Spleen (tissue), 11 donors: ENCODE measurements at regions not wholly inside any gene's neighbourhood (a gene's known extent, or its start where the extent isn't known, plus 50 kb on each side); places are given as distances from the start of the nearest gene placed in this dataset.
A peak's percentile ranks its signal among the peaks of the same experiment; 100 is the strongest.

Experiments used
- DNase-seq: peaks from one replicate; pipeline ENCODE4 v3.0.0-alpha.2; 2020
- H3K27ac ChIP-seq, 8 donors: fragments of 200-600 bp; sonication (generic) in 7 of 8; 1 replicate in 4 of 8; 2 replicates in 4 of 8; pipeline versions ENCODE4 v1.5.0 to v1.8.0; 2016 to 2021; ENCODE audit warnings: inconsistent platforms in 4 of 8, mild to moderate bottlenecking in 4 of 8, moderate library complexity in 1 of 8
- H3K27me3 ChIP-seq, 7 donors: fragments of 200-600 bp; sonication (generic) in 6 of 7; replicated peaks in 1 of 7; 1 replicate in 4 of 7; 2 replicates in 3 of 7; pipeline versions ENCODE4 v1.5.0 to v1.8.0; 2016 to 2021; ENCODE audit warnings: inconsistent platforms in 3 of 7, mild to moderate bottlenecking in 1 of 7
- H3K36me3 ChIP-seq, 6 donors: fragments of 200-600 bp; sonication (generic) in 5 of 6; 1 replicate in 4 of 6; 2 replicates in 2 of 6; pipeline versions ENCODE4 v1.5.0 to v1.8.0; 2016 to 2021; ENCODE audit warnings: inconsistent platforms in 2 of 6
- H3K4me1 ChIP-seq, 6 donors: fragments of 200-600 bp; sonication (generic) in 5 of 6; 1 replicate in 3 of 6; 2 replicates in 3 of 6; pipeline versions ENCODE4 v1.5.0 to v1.8.0; 2016 to 2021; ENCODE audit warnings: inconsistent platforms in 3 of 6
- H3K4me3 ChIP-seq, 8 donors: fragments of 200-600 bp; sonication (generic) in 7 of 8; 1 replicate in 4 of 8; 2 replicates in 4 of 8; pipeline versions ENCODE4 v1.5.0 to v1.8.0; 2016 to 2021; ENCODE audit warnings: inconsistent platforms in 4 of 8, mild to moderate bottlenecking in 4 of 8, moderate library complexity in 2 of 8
- H3K9me3 ChIP-seq, 8 donors: fragments of 200-600 bp; sonication (generic) in 7 of 8; 1 replicate in 4 of 8; 2 replicates in 4 of 8; pipeline versions ENCODE4 v1.5.0 to v1.8.0; 2016 to 2021; ENCODE audit warnings: inconsistent platforms in 4 of 8
- CTCF ChIP-seq, 11 experiments: fragments of 200-600 bp in 7 of 11; fragments of 450-650 bp in 4 of 11; sonication (generic) in 4 of 11; IDR thresholded peaks in 8 of 11; conservative IDR thresholded peaks in 3 of 11; 1 replicate in 7 of 11; 2 replicates in 4 of 11; pipeline versions ENCODE4 v1.4.0 to v1.8.0; 2016 to 2021; ENCODE audit warnings: antibody characterized with exemption in 11 of 11, inconsistent platforms in 4 of 11, mild to moderate bottlenecking in 1 of 11
- POLR2A ChIP-seq, 3 donors: fragments of 450-650 bp; IDR thresholded peaks; one replicate each; pipeline ENCODE4 v1.5.1; 2017; ENCODE audit warnings: antibody characterized with exemption in 3 of 3, mild to moderate bottlenecking in 1 of 3
- POLR2AphosphoS5 ChIP-seq, 3 donors: sonication (generic); formaldehyde crosslinking; IDR thresholded peaks; one replicate each; pipeline ENCODE4 v1.5.1; 2017; ENCODE audit warnings: antibody characterized with exemption in 3 of 3
- WGBS, 5 donors: extraction: QIAGEN DNeasy Blood & Tissue Kit in 3 of 5; methylation state at CpG; one replicate each; pipeline versions ENCODE4 v1.1.5 to v1.1.7; 2013 to 2018; 5-methylcytosine and 5-hydroxymethylcytosine counted together
- intact Hi-C: fragments of 100-400 bp; cut with DNase I; formaldehyde crosslinking; loops from one replicate; pipeline ENCODE4 v1.15.0; 2023; ENCODE audit warnings: low total_unique reads
- donor health status: healthy with polysubstance abuse.
- donor health status: DM: no; HTN: no; CAD: no; lungs with moderate emphysema.
- donor health status: DM: no; HTN: no; CAD: no.
- donor health status: Bipolar disorder and iron deficiency.
- donor health status: healthy.
- donor health status: DM: no; HTN: no; CAD: no.
- donor health status: DM: yes; HTN: yes; CAD: no.

- peak overlapping the region in 5 of 8 donors; percentile 6 to 67 (median 57) for H3K27ac ChIP-seq
- intact Hi-C loops = no loop called here
- 59 to 79% (median 73%) methylated on average over 2 of the region's 2 CpGs for WGBS, 5 donors
These were observed 63.1 kb downstream of the FZD1 start for GRCh38 chr7:91327346-91327745.

GRCh38 chr7:91329571-91329970, 65.3 kb downstream of the FZD1 start:
- H3K36me3 ChIP-seq = no peaks in the 10 kb centered on the region
- no peak overlapping the region for H3K4me3 ChIP-seq
- no peaks in the 10 kb centered on the region for H3K9me3 ChIP-seq
- H3K27ac ChIP-seq = no peak overlapping the region
- intact Hi-C loops = no loop called here
- H3K27me3 ChIP-seq = no peaks in the 10 kb centered on the region
- no peak for TF ChIP-seq POLR2A (IDR thresholded peaks at IDR 0.05)
- no peak for TF ChIP-seq POLR2AphosphoS5 (IDR thresholded peaks at IDR 0.05)
- H3K4me1 ChIP-seq = peaks cover 0 to 26% (median 19%) of the 10 kb centered on the region in 6 donors
- no peak for DNase-seq

More at GRCh38 chr7:91327346-91327745, 63.1 kb downstream of the FZD1 start:
- no peak for TF ChIP-seq CTCF (IDR thresholded peaks at IDR 0.05 in 8 of 11, conservative IDR thresholded peaks at IDR 0.05 in 3 of 11)
- H3K9me3 ChIP-seq = no peaks in the 10 kb centered on the region
- no peak overlapping the region for H3K4me3 ChIP-seq
- peaks cover 0 to 26% (median 19%) of the 10 kb centered on the region in 6 donors for H3K4me1 ChIP-seq
- no peak for DNase-seq
- H3K27me3 ChIP-seq = no peaks in the 10 kb centered on the region
- H3K36me3 ChIP-seq = no peaks in the 10 kb centered on the region

GRCh38 chr7:91330191-91330808, 66.1 kb downstream of the FZD1 start:
- peak overlapping the region in 2 of 8 donors; percentile 5 to 15 for H3K27ac ChIP-seq
- intact Hi-C loops = no loop called here

GRCh38 chr7:91330866-91331265, 66.6 kb downstream of the FZD1 start:
- Histone ChIP-seq H3K4me1 (peaks cover 0 to 22% (median 15%) of the 10 kb centered on the region in 6 donors), H3K27ac (peak overlapping the region in 1 of 8 donors; percentile 15), H3K36me3 (no peaks in the 10 kb centered on the region), H3K27me3 (no peaks in the 10 kb centered on the region), H3K9me3 (no peaks in the 10 kb centered on the region), H3K4me3 (no peak overlapping the region)
- intact Hi-C loops = no loop called here
- no peak for DNase-seq
- TF ChIP-seq POLR2AphosphoS5 (IDR thresholded peaks at IDR 0.05) = no peak
- WGBS, 5 donors = 70 to 81% (median 75%) methylated on average over 3 of the region's 3 CpGs

More at GRCh38 chr7:91330191-91330808, 66.1 kb downstream of the FZD1 start:
- no peaks in the 10 kb centered on the region for H3K36me3 ChIP-seq
- no peak for TF ChIP-seq POLR2A (IDR thresholded peaks at IDR 0.05)
- TF ChIP-seq CTCF (IDR thresholded peaks at IDR 0.05 in 8 of 11, conservative IDR thresholded peaks at IDR 0.05 in 3 of 11) = no peak
- TF ChIP-seq POLR2AphosphoS5 (IDR thresholded peaks at IDR 0.05) = no peak
- H3K9me3 ChIP-seq = no peaks in the 10 kb centered on the region
- 42 to 65% (median 57%) methylated on average over 2 of the region's 2 CpGs for WGBS, 5 donors
- DNase-seq = no peak
- H3K4me3 ChIP-seq = no peak overlapping the region
- H3K27me3 ChIP-seq = no peaks in the 10 kb centered on the region
- H3K4me1 ChIP-seq = peaks cover 0 to 26% (median 18%) of the 10 kb centered on the region in 6 donors

GRCh38 chr7:91336106-91336505, 71.9 kb downstream of the FZD1 start:
- H3K4me1 ChIP-seq = peaks cover 0 to 2% (median 0%) of the 10 kb centered on the region in 6 donors
- no peak overlapping the region for H3K27ac ChIP-seq
- TF ChIP-seq POLR2A (IDR thresholded peaks at IDR 0.05) (no peak), CTCF (IDR thresholded peaks at IDR 0.05 in 8 of 11, conservative IDR thresholded peaks at IDR 0.05 in 3 of 11) (no peak), POLR2AphosphoS5 (IDR thresholded peaks at IDR 0.05) (no peak)
- WGBS, 5 donors = 87 to 95% (median 93%) methylated on average over 2 of the region's 2 CpGs
- no peaks in the 10 kb centered on the region for H3K27me3 ChIP-seq
- no peaks in the 10 kb centered on the region for H3K9me3 ChIP-seq
- intact Hi-C loops = no loop called here
- no peak overlapping the region for H3K4me3 ChIP-seq
- DNase-seq = no peak
- H3K36me3 ChIP-seq = no peaks in the 10 kb centered on the region
